ENCODE measurements at regions not wholly inside any gene's neighbourhood (a gene's known extent, or its start where the extent isn't known, plus 50 kb on each side); places are given as distances from the start of the nearest gene placed in this dataset.

GRCh38 chr1:56304975-56305374 is 274.4 kb downstream of the PLPP3 start:
- no peak for DNase-seq

- no peak for DNase-seq
Observed at GRCh38 chr1:56303805-56304204, 275.6 kb downstream of the PLPP3 start.

GRCh38 chr1:56302878-56303277 is 276.5 kb downstream of the PLPP3 start:
- DNase-seq = no peak

- DNase-seq = no peak
Observed at GRCh38 chr1:56301791-56302190, 277.6 kb downstream of the PLPP3 start.

- no peak for DNase-seq
Observed at GRCh38 chr1:56300836-56301235, 278.5 kb downstream of the PLPP3 start.

- no peak for DNase-seq
Observed at GRCh38 chr1:56298866-56299265, 280.5 kb downstream of the PLPP3 start.

- DNase-seq = no peak
Observed at GRCh38 chr1:56297904-56298303, 281.5 kb downstream of the PLPP3 start.

GRCh38 chr1:56297208-56297607 is 282.2 kb downstream of the PLPP3 start:
- DNase-seq = no peak

- DNase-seq = no peak
Observed at GRCh38 chr1:56295949-56296929, 283.1 kb downstream of the PLPP3 start.

- no peak for DNase-seq
Observed at GRCh38 chr1:56291374-56291919, 287.9 kb downstream of the PLPP3 start.

GRCh38 chr1:56289260-56289659 is 290.1 kb downstream of the PLPP3 start:
- no peak for DNase-seq

GRCh38 chr1:56287721-56288120 is 291.6 kb downstream of the PLPP3 start:
- DNase-seq = no peak

GRCh38 chr1:56286956-56287355 is 292.4 kb downstream of the PLPP3 start:
- DNase-seq = no peak

GRCh38 chr1:56286506-56286905 is 292.9 kb downstream of the PLPP3 start:
- no peak for DNase-seq

- no peak for DNase-seq
Observed at GRCh38 chr1:56285554-56286402, 293.6 kb downstream of the PLPP3 start.

GRCh38 chr1:56284928-56285327 is 294.4 kb downstream of the PLPP3 start:
- DNase-seq = no peak

GRCh38 chr1:56278061-56278460 is 301.3 kb downstream of the PLPP3 start:
- DNase-seq = no peak

- no peak for DNase-seq
Observed at GRCh38 chr1:56268519-56269140, 310.7 kb downstream of the PLPP3 start.

- no peak for DNase-seq
Observed at GRCh38 chr1:56267611-56268010, 311.8 kb downstream of the PLPP3 start.

GRCh38 chr1:56266359-56266758 is 313.0 kb downstream of the PLPP3 start:
- no peak for DNase-seq

GRCh38 chr1:56265216-56265615 is 314.1 kb downstream of the PLPP3 start:
- DNase-seq = no peak

- no peak for DNase-seq
Observed at GRCh38 chr1:56263908-56264307, 315.5 kb downstream of the PLPP3 start.

- DNase-seq = no peak
Observed at GRCh38 chr1:56258371-56258770, 321.0 kb downstream of the PLPP3 start.
